Neuronal stem cell (in vitro differentiated cells): ENCODE measurements at regions not wholly inside any gene's neighbourhood (a gene's known extent, or its start where the extent isn't known, plus 50 kb on each side); places are given as distances from the start of the nearest gene placed in this dataset.

Experiments used
- DNase-seq: peaks from one replicate; pipeline ENCODE4 v3.0.0-alpha.2; 2013; ENCODE audit warnings: low spot score
- H2AFZ ChIP-seq: one replicate; pipeline ENCODE4 v1.6.1; 2013; ENCODE audit warnings: mild to moderate bottlenecking, low read length, inconsistent platforms
- H2AK5ac ChIP-seq: 2 replicates; pipeline ENCODE4 v1.6.1; 2013; ENCODE audit warnings: low read depth, mild to moderate bottlenecking, inconsistent platforms, low read length, moderate library complexity, mixed read lengths
- H2BK120ac ChIP-seq: 2 replicates; pipeline ENCODE4 v1.6.1; 2013; ENCODE audit warnings: low read depth, mild to moderate bottlenecking, inconsistent platforms, low read length, moderate library complexity, mixed read lengths
- H2BK12ac ChIP-seq: one replicate; pipeline ENCODE4 v1.6.1; 2013; ENCODE audit warnings: low read length, inconsistent platforms
- H2BK15ac ChIP-seq: 2 replicates; pipeline ENCODE4 v1.6.1; 2013; ENCODE audit warnings: mild to moderate bottlenecking, low read length, inconsistent platforms, mixed read lengths
- H2BK5ac ChIP-seq: one replicate; pipeline ENCODE4 v1.6.1; 2013; ENCODE audit warnings: inconsistent platforms, mild to moderate bottlenecking, low read length, moderate library complexity
- H3K14ac ChIP-seq: one replicate; pipeline ENCODE4 v1.6.1; 2013; ENCODE audit warnings: low read length, inconsistent platforms
- H3K18ac ChIP-seq: 2 replicates; pipeline ENCODE4 v1.6.1; 2013; ENCODE audit warnings: low read length, inconsistent platforms
- H3K23ac ChIP-seq: 2 replicates; pipeline ENCODE4 v1.6.1; 2013; ENCODE audit warnings: low read depth, mild to moderate bottlenecking, mixed read lengths, low read length, inconsistent platforms; ENCODE audit not compliant: poor library complexity
- H3K27ac ChIP-seq: replicated peaks from 3 replicates; pipeline ENCODE4 v1.5.1; 2013; ENCODE audit warnings: low read length, inconsistent platforms
- H3K27me3 ChIP-seq, 3 experiments: 2 replicates each; pipeline ENCODE4 v1.6.1; 2013; ENCODE audit warnings: low read length in 3 of 3, mild to moderate bottlenecking in 2 of 3, inconsistent platforms in 1 of 3, low read depth in 1 of 3, mixed read lengths in 1 of 3, moderate library complexity in 1 of 3; ENCODE audit not compliant: control insufficient read depth in 3 of 3, insufficient read depth in 3 of 3
- H3K36me3 ChIP-seq, 2 donors: replicated peaks in 1 of 2; 2 replicates each; pipeline ENCODE4 v1.6.1; 2013; ENCODE audit warnings: low read length in 2 of 2; ENCODE audit not compliant: control insufficient read depth in 2 of 2, insufficient read depth in 2 of 2
- H3K4ac ChIP-seq: 2 replicates; pipeline ENCODE4 v1.6.1; 2013; ENCODE audit warnings: inconsistent platforms, mild to moderate bottlenecking, low read length, moderate library complexity
- H3K4me1 ChIP-seq, 2 donors: 1 replicate in 1 of 2; 2 replicates in 1 of 2; pipeline ENCODE4 v1.6.1; 2013; ENCODE audit warnings: low read length in 2 of 2, low read depth in 1 of 2; ENCODE audit not compliant: control insufficient read depth in 2 of 2, insufficient read depth in 1 of 2
- H3K4me2 ChIP-seq: one replicate; pipeline ENCODE4 v1.6.1; 2013; ENCODE audit warnings: mild to moderate bottlenecking, low read length, inconsistent platforms; ENCODE audit not compliant: insufficient read depth, poor library complexity, severe bottlenecking
- H3K4me3 ChIP-seq, 2 donors: 2 replicates each; pipeline ENCODE4 v1.5.1; 2013; ENCODE audit warnings: low read length in 2 of 2, mild to moderate bottlenecking in 2 of 2, inconsistent platforms in 1 of 2, moderate library complexity in 1 of 2
- H3K79me1 ChIP-seq: one replicate; pipeline ENCODE4 v1.6.1; 2013; ENCODE audit warnings: low read depth, mild to moderate bottlenecking, inconsistent platforms, low read length, moderate library complexity
- H3K9ac ChIP-seq: one replicate; pipeline ENCODE4 v1.6.1; 2013; ENCODE audit warnings: mild to moderate bottlenecking, low read depth, low read length, inconsistent platforms; ENCODE audit not compliant: poor library complexity
- H3K9me3 ChIP-seq, 2 donors: replicated peaks in 1 of 2; 2 replicates each; pipeline versions ENCODE3 to v1.6.1; 2013; ENCODE audit warnings: low read length in 2 of 2, mild to moderate bottlenecking in 2 of 2, inconsistent platforms in 1 of 2, low read depth in 1 of 2, mixed read lengths in 1 of 2, moderate library complexity in 1 of 2; ENCODE audit not compliant: control insufficient read depth in 2 of 2, insufficient read depth in 1 of 2
- H4K8ac ChIP-seq: one replicate; pipeline ENCODE4 v1.6.1; 2013; ENCODE audit warnings: low read depth, mild to moderate bottlenecking, inconsistent platforms, low read length, moderate library complexity
- H4K91ac ChIP-seq: one replicate; pipeline ENCODE4 v1.6.1; 2013; ENCODE audit warnings: low read length, low read depth, mild to moderate bottlenecking, inconsistent platforms; ENCODE audit not compliant: poor library complexity
- WGBS, 2 donors: extraction: QIAGEN DNeasy Blood & Tissue Kit; methylation state at CpG; one replicate each; pipeline ENCODE4 v1.1.7; 2013; ENCODE audit warnings: missing lambda C conversion rate in 2 of 2, mixed read lengths in 1 of 2; ENCODE audit not compliant: insufficient read length in 2 of 2, insufficient replicate concordance in 1 of 2; ENCODE audit errors: extremely low coverage in 2 of 2; 5-methylcytosine and 5-hydroxymethylcytosine counted together

DNA sequence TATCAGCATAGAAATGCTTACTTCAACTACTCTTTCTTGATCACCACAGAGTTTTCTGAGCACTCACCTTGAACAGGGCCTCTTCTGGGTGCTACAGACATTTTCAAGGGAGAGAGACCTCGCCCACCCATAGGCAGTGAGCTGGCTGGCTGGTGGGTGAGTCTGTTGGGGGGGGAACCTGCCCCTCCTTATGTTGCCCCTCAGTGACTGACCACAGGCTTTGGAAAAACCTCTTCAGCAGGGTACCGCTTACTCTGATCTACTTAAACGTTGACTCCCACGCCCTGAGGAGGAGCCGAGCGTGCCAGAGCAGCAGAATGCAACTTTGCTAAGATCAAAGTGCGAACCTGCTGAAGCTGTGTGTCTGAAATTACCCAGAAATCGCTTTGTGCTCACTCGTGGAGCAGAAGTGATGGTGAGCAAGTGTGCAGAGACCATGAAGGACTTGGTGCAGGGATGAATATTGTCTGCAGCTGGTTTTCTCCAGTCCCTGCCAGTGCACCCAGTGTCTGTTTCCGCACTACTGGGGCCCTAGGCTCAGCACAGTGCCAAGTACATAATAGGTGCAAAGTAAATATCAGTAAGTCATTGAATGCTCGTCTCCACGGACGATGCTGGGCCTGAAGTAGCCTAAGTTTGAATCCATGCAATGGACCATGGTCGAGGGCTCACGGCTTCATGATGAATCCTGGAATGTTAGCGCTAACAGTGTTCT is 158.7 kb upstream of the IRF2BP2 start:
- Histone ChIP-seq H3K4me2 (no peak overlapping the region), H2AFZ (no peak overlapping the region), H3K4me1 (peaks cover 10 to 22% of the 10 kb centered on the region in 2 donors), H3K9me3 (no peaks in the 10 kb centered on the region), H3K4ac (no peak overlapping the region), H2BK12ac (no peak overlapping the region), H3K79me1 (no peaks in the 10 kb centered on the region), H3K18ac (peak overlapping the region; percentile 11), H4K91ac (no peak overlapping the region), H3K23ac (no peak overlapping the region), H3K27ac (no peak overlapping the region), H3K36me3 (no peaks in the 10 kb centered on the region), H3K27me3 (no peaks in the 10 kb centered on the region), H3K14ac (no peak overlapping the region), H2BK5ac (no peak overlapping the region), H4K8ac (no peak overlapping the region), H2BK120ac (no peak overlapping the region), H3K9ac (no peak overlapping the region), H2AK5ac (peak overlapping the region; percentile 59), H2BK15ac (no peak overlapping the region), H3K4me3 (no peak overlapping the region)
- WGBS, 2 donors = no CpG with 5 or more reads among the region's 16 CpGs
- no peak for DNase-seq

- Histone ChIP-seq H2AK5ac (peak overlapping the region; percentile 59), H2BK5ac (no peak overlapping the region), H3K27ac (no peak overlapping the region), H3K9ac (no peak overlapping the region), H3K79me1 (no peaks in the 10 kb centered on the region), H3K23ac (no peak overlapping the region), H3K4me1 (peaks cover 10 to 22% of the 10 kb centered on the region in 2 donors), H4K91ac (no peak overlapping the region), H3K27me3 (no peaks in the 10 kb centered on the region), H2BK15ac (no peak overlapping the region), H2BK120ac (no peak overlapping the region), H3K4me2 (no peak overlapping the region), H3K4me3 (no peak overlapping the region), H4K8ac (no peak overlapping the region), H3K14ac (no peak overlapping the region), H3K18ac (no peak overlapping the region), H2BK12ac (no peak overlapping the region), H3K4ac (no peak overlapping the region), H3K36me3 (no peaks in the 10 kb centered on the region), H2AFZ (no peak overlapping the region), H3K9me3 (no peaks in the 10 kb centered on the region)
- no peak for DNase-seq
- WGBS, 2 donors = no CpG with 5 or more reads among the region's 5 CpGs
These were observed 158.2 kb upstream of the IRF2BP2 start for GRCh38 chr1:234768171-234768568.

DNA sequence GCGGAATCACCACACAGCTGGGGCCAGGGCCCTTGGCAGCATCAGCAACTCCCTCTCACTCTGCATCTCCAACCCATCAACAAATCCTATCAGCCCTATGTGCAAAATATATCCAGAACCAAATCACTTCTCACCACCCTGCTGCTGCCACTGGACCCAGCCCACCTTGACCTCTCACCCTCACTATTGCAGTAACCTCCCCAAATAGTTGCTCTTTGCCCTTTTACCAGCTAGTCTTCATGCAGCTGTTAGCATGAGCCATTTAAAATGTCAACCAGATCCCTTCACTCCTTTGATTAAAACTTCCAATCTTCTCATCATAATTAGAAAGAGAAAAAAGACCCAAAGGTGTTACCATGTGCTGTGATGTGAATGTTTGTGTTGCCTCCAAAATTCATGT is 155.7 kb upstream of the IRF2BP2 start:
- Histone ChIP-seq H4K8ac (no peak overlapping the region), H3K4ac (no peak overlapping the region), H2BK15ac (no peak overlapping the region), H3K23ac (no peak overlapping the region), H2BK120ac (no peak overlapping the region), H2AK5ac (no peak overlapping the region), H3K14ac (no peak overlapping the region), H2BK12ac (no peak overlapping the region), H3K4me1 (peaks cover 8 to 11% of the 10 kb centered on the region in 2 donors), H3K9ac (no peak overlapping the region), H4K91ac (no peak overlapping the region), H3K4me2 (no peak overlapping the region), H3K4me3 (no peak overlapping the region), H3K9me3 (no peaks in the 10 kb centered on the region), H2BK5ac (no peak overlapping the region), H3K36me3 (no peaks in the 10 kb centered on the region), H3K27me3 (no peaks in the 10 kb centered on the region), H3K18ac (no peak overlapping the region), H3K79me1 (no peaks in the 10 kb centered on the region), H2AFZ (no peak overlapping the region), H3K27ac (no peak overlapping the region)
- no peak for DNase-seq
- no CpG with 5 or more reads among the region's 1 CpG for WGBS, 2 donors

GRCh38 chr1:234765181-234765580 is 155.2 kb upstream of the IRF2BP2 start:
- no peak overlapping the region for H2AFZ ChIP-seq
- H3K4me1 ChIP-seq = peaks cover 8 to 14% of the 10 kb centered on the region in 2 donors
- H3K4me3 ChIP-seq = no peak overlapping the region
- H3K9ac ChIP-seq = no peak overlapping the region
- no peak overlapping the region for H2BK12ac ChIP-seq
- H3K27me3 ChIP-seq = no peaks in the 10 kb centered on the region
- no peaks in the 10 kb centered on the region for H3K9me3 ChIP-seq
- no peak overlapping the region for H3K27ac ChIP-seq
- H3K36me3 ChIP-seq = no peaks in the 10 kb centered on the region
- H4K8ac ChIP-seq = no peak overlapping the region
- H3K79me1 ChIP-seq = no peaks in the 10 kb centered on the region
- H4K91ac ChIP-seq = no peak overlapping the region
- no peak overlapping the region for H3K4ac ChIP-seq
- no peak overlapping the region for H2BK5ac ChIP-seq
- no peak overlapping the region for H3K18ac ChIP-seq
- H2BK120ac ChIP-seq = no peak overlapping the region
- H2BK15ac ChIP-seq = no peak overlapping the region
- no peak overlapping the region for H3K23ac ChIP-seq
- H3K14ac ChIP-seq = no peak overlapping the region
- no peak for DNase-seq
- no peak overlapping the region for H3K4me2 ChIP-seq
- WGBS, 2 donors = no CpG with 5 or more reads among the region's 4 CpGs
- H2AK5ac ChIP-seq = no peak overlapping the region
